ENCODE measurements at regions not wholly inside any gene's neighbourhood (a gene's known extent, or its start where the extent isn't known, plus 50 kb on each side); places are given as distances from the start of the nearest gene placed in this dataset.
A peak's percentile ranks its signal among the peaks of the same experiment; 100 is the strongest.

GRCh38 chr1:60567256-60567655 lies 493.7 kb upstream of the C1orf87 start:
- no peak for TF ChIP-seq CTCF (IDR thresholded peaks at IDR 0.05)
- no peak for TF ChIP-seq POLR2A (IDR thresholded peaks at IDR 0.05)
- no peak overlapping the region for H3K27ac ChIP-seq
- intact Hi-C loops (cut with DNase I) = no loop called here

GRCh38 chr1:60564916-60565750 lies 491.6 kb upstream of the C1orf87 start:
- H3K27me3 ChIP-seq = no peaks in the 10 kb centered on the region
- ATAC-seq (no peak), DNase-seq (peak in 1 of 5 donors; percentile 23)
- no peaks in the 10 kb centered on the region for H3K9me3 ChIP-seq
- H3K4me3 ChIP-seq = no peak overlapping the region
- no peaks in the 10 kb centered on the region for H3K36me3 ChIP-seq
- peaks cover 0 to 8% (median 0%) of the 10 kb centered on the region in 12 donors for H3K4me1 ChIP-seq
- WGBS, 4 donors = 27 to 40% (median 32%) methylated on average over 2 of the region's 2 CpGs
- TF ChIP-seq CTCF (IDR thresholded peaks at IDR 0.05) = no peak
- TF ChIP-seq POLR2A (IDR thresholded peaks at IDR 0.05) = no peak
- intact Hi-C loops (cut with DNase I) = no loop called here
- H3K27ac ChIP-seq = no peak overlapping the region

More at GRCh38 chr1:60567256-60567655, 493.7 kb upstream of the C1orf87 start:
- no peak overlapping the region for H3K4me3 ChIP-seq
- H3K9me3 ChIP-seq = no peaks in the 10 kb centered on the region
- H3K27me3 ChIP-seq = no peaks in the 10 kb centered on the region
- H3K4me1 ChIP-seq = peaks cover 0 to 8% (median 0%) of the 10 kb centered on the region in 12 donors
- no peak for DNase-seq
- H3K36me3 ChIP-seq = no peaks in the 10 kb centered on the region
- no peak for ATAC-seq

- no peak overlapping the region for H3K27ac ChIP-seq
- ATAC-seq (no peak), DNase-seq (no peak)
- no peaks in the 10 kb centered on the region for H3K36me3 ChIP-seq
- H3K4me1 ChIP-seq = peaks cover 0 to 8% (median 0%) of the 10 kb centered on the region in 12 donors
- intact Hi-C loops (cut with DNase I) = no loop called here
- 88 to 93% (median 91%) methylated on average over 4 of the region's 4 CpGs for WGBS, 4 donors
- H3K27me3 ChIP-seq = no peaks in the 10 kb centered on the region
- no peak overlapping the region for H3K4me3 ChIP-seq
- no peak for TF ChIP-seq POLR2A (IDR thresholded peaks at IDR 0.05)
- TF ChIP-seq CTCF (IDR thresholded peaks at IDR 0.05) = no peak
- no peaks in the 10 kb centered on the region for H3K9me3 ChIP-seq
These were observed 490.4 kb upstream of the C1orf87 start for GRCh38 chr1:60563777-60564535.

- Histone ChIP-seq H3K9me3 (no peaks in the 10 kb centered on the region), H3K4me3 (no peak overlapping the region), H3K36me3 (no peaks in the 10 kb centered on the region), H3K4me1 (peaks cover 0 to 8% (median 0%) of the 10 kb centered on the region in 12 donors), H3K27me3 (no peaks in the 10 kb centered on the region), H3K27ac (no peak overlapping the region)
- no peak for ATAC-seq
- no peak for TF ChIP-seq POLR2A (IDR thresholded peaks at IDR 0.05)
- intact Hi-C loops (cut with DNase I) = no loop called here
- 54 to 57% (median 56%) methylated on average over 5 of the region's 5 CpGs for WGBS, 4 donors
- DNase-seq = no peak
These were observed 489.2 kb upstream of the C1orf87 start for GRCh38 chr1:60562740-60563139.
